GM21529 (cell line): ENCODE measurements at regions not wholly inside any gene's neighbourhood (a gene's known extent, or its start where the extent isn't known, plus 50 kb on each side); places are given as distances from the start of the nearest gene placed in this dataset.
"Not testable (repeated sequence)": the region's sequence is repeated elsewhere in the genome, so short reads cannot be mapped to it uniquely, and the experiment has no call there.

Source experiments
- ATAC-seq: cut with Tn5 transposase; IDR thresholded peaks from one replicate; pipeline ENCODE4 v1.9.1; 2021; ENCODE audit not compliant: unreplicated experiment

- ATAC-seq, result no peak
Measured at GRCh38 chr5:29231154-29231553, 1962.3 kb upstream of the CDH6 start.

- ATAC-seq, result no peak
Measured at GRCh38 chr5:29230591-29230990, 1962.9 kb upstream of the CDH6 start.

- ATAC-seq, result no peak
Measured at GRCh38 chr5:29229461-29229860, 1964.0 kb upstream of the CDH6 start.

- ATAC-seq, result no peak
Measured at GRCh38 chr5:29218138-29218537, 1975.3 kb upstream of the CDH6 start.

GRCh38 chr5:29214839-29215238 is 1978.6 kb upstream of the CDH6 start:
- no peak for ATAC-seq

- ATAC-seq, result no peak
Measured at GRCh38 chr5:29213475-29213874, 1980.0 kb upstream of the CDH6 start.

- no peak for ATAC-seq
Measured at GRCh38 chr5:29208024-29208423, 1985.5 kb upstream of the CDH6 start.

GRCh38 chr5:29203049-29203448 is 1990.4 kb upstream of the CDH6 start:
- no peak for ATAC-seq

GRCh38 chr5:29197631-29198454 is 1995.6 kb upstream of the CDH6 start:
- no peak for ATAC-seq

GRCh38 chr5:29193972-29194371 is 1999.5 kb upstream of the CDH6 start:
- ATAC-seq, result no peak

GRCh38 chr5:29191269-29192048 is 2002.0 kb upstream of the CDH6 start:
- not testable (repeated sequence) for ATAC-seq

GRCh38 chr5:29190398-29190797 is 2003.1 kb upstream of the CDH6 start:
- not testable (repeated sequence) for ATAC-seq

- not testable (repeated sequence) for ATAC-seq
Measured at GRCh38 chr5:29186380-29186779, 2007.1 kb upstream of the CDH6 start.

GRCh38 chr5:29185558-29185957 is 2007.9 kb upstream of the CDH6 start:
- ATAC-seq, result no peak

- ATAC-seq, result no peak
Measured at GRCh38 chr5:29175774-29176173, 2017.7 kb upstream of the CDH6 start.

- ATAC-seq, result no peak
Measured at GRCh38 chr5:29170599-29170998, 2022.9 kb upstream of the CDH6 start.

- no peak for ATAC-seq
Measured at GRCh38 chr5:29169886-29170285, 2023.6 kb upstream of the CDH6 start.

- no peak for ATAC-seq
Measured at GRCh38 chr5:29162297-29162696, 2031.2 kb upstream of the CDH6 start.

GRCh38 chr5:29161399-29162291 is 2031.8 kb upstream of the CDH6 start:
- no peak for ATAC-seq

GRCh38 chr5:29157975-29158374 is 2035.5 kb upstream of the CDH6 start:
- ATAC-seq, result no peak

GRCh38 chr5:29150840-29151239 is 2042.6 kb upstream of the CDH6 start:
- no peak for ATAC-seq
